ENCODE measurements at regions not wholly inside any gene's neighbourhood (a gene's known extent, or its start where the extent isn't known, plus 50 kb on each side); places are given as distances from the start of the nearest gene placed in this dataset.

GRCh38 chr7:41319581-41319980 lies 383.3 kb downstream of the INHBA start:
- DNase-seq (ENCODE audit: low read depth in 1 of 2, low spot score in 1 of 2) (no peak), ATAC-seq (no peak), FAIRE-seq (no peak)
- TF ChIP-seq SMC3 (IDR thresholded peaks at IDR 0.05), result no peak
- no peak for TF ChIP-seq CHD4 (IDR thresholded peaks at IDR 0.05; ENCODE audit: borderline replicate concordance)
- TF ChIP-seq, protein P1, sequence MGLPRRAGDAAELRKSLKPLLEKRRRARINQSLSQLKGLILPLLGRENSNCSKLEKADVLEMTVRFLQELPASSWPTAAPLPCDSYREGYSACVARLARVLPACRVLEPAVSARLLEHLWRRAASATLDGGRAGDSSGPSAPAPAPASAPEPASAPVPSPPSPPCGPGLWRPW (IDR thresholded peaks at IDR 0.05), result no peak
- TF ChIP-seq EHMT2 (IDR thresholded peaks at IDR 0.05; ENCODE audit: low read depth), result no peak
- TF ChIP-seq TFCP2L1 (CRISPR knock-in tag; IDR thresholded peaks at IDR 0.05), result no peak
- no peak for TF ChIP-seq ESRRA (IDR thresholded peaks at IDR 0.05; ENCODE audit: borderline replicate concordance, low read length)
- TF ChIP-seq HDAC2 (IDR thresholded peaks at IDR 0.05), result no peak
- no peak for TF ChIP-seq RFX5 (IDR thresholded peaks at IDR 0.05)
- TF ChIP-seq SREBF2 (IDR thresholded peaks at IDR 0.05), result no peak
- TF ChIP-seq, protein P2, sequence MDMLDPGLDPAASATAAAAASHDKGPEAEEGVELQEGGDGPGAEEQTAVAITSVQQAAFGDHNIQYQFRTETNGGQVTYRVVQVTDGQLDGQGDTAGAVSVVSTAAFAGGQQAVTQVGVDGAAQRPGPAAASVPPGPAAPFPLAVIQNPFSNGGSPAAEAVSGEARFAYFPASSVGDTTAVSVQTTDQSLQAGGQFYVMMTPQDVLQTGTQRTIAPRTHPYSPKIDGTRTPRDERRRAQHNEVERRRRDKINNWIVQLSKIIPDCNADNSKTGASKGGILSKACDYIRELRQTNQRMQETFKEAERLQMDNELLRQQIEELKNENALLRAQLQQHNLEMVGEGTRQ (IDR thresholded peaks at IDR 0.05), result no peak
- TF ChIP-seq NFE2L2 (conservative IDR thresholded peaks at IDR 0.05; ENCODE audit: low read length), result no peak
- no peak for TF ChIP-seq NR3C1 (IDR thresholded peaks at IDR 0.05)
- no peak for TF ChIP-seq CHD2 (IDR thresholded peaks at IDR 0.05; ENCODE audit: low read length, partially characterized antibody)
- TF ChIP-seq POLR2A (IDR thresholded peaks at IDR 0.05; ENCODE audit: low read length), result no peak
- no peak for TF ChIP-seq REST (IDR thresholded peaks at IDR 0.05)
- Histone ChIP-seq H3K27ac (no peak overlapping the region), H3K4me3 (no peak overlapping the region), H3K4me2 (no peak overlapping the region), H3K4me1 (no peaks in the 10 kb centered on the region), H3K9me3 (no peaks in the 10 kb centered on the region; the same call in 2 of the 3 replicates)
- ChIA-PET CTCF (interaction anchor here (1.2 kb wide), 1 partner anchor 204 kb away, joined by 3 read pairs; no protein-coding TSS in a partner anchor), POLR2A (no interaction called here)
- 0% methylated on average over 1 of the region's 1 CpG for WGBS (ENCODE audit: missing lambda C conversion rate)

DNA sequence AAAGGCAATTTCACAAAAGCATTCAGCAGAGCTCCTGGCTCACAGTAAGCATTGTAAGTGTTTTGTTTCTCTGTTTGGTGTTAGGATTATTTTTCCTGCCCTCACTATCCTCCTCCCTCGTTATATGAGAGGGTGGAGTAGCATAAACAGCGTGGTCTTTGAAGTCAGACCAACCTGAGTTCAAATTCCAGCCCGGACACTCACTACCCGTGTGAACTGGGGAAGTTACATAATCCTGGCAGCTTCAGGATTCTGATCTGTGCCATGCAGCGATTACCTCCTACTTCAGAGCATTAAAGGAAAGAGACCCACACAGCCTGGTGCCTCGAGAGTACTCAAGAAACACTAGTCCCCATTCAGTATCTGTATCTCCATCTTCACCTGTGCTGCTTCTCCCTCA lies 386.5 kb downstream of the INHBA start:
- Histone ChIP-seq H3K27ac (no peak overlapping the region), H3K4me3 (no peak overlapping the region), H3K4me2 (no peak overlapping the region), H3K4me1 (no peaks in the 10 kb centered on the region), H3K9me3 (no peaks in the 10 kb centered on the region; the same call in 2 of the 3 replicates)
- no peak; a peak in 1 of 6 replicates for ATAC-seq
- WGBS (ENCODE audit: missing lambda C conversion rate), result 7% methylated on average over 6 of the region's 6 CpGs
- no peak for TF ChIP-seq REST (IDR thresholded peaks at IDR 0.05)
- TF ChIP-seq, protein P3, sequence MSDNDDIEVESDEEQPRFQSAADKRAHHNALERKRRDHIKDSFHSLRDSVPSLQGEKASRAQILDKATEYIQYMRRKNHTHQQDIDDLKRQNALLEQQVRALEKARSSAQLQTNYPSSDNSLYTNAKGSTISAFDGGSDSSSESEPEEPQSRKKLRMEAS (IDR thresholded peaks at IDR 0.05), result no peak
- FAIRE-seq, result no peak
- DNase-seq (ENCODE audit: low read depth in 1 of 2, low spot score in 1 of 2), result no peak
- ChIA-PET CTCF (interaction anchor here (1.2 kb wide), 1 partner anchor 35 kb away, joined by 3 read pairs; no protein-coding TSS in a partner anchor), POLR2A (no interaction called here)

Data from A549 (cell line).